ENCODE measurements at regions not wholly inside any gene's neighbourhood (a gene's known extent, or its start where the extent isn't known, plus 50 kb on each side); places are given as distances from the start of the nearest gene placed in this dataset.

DNA sequence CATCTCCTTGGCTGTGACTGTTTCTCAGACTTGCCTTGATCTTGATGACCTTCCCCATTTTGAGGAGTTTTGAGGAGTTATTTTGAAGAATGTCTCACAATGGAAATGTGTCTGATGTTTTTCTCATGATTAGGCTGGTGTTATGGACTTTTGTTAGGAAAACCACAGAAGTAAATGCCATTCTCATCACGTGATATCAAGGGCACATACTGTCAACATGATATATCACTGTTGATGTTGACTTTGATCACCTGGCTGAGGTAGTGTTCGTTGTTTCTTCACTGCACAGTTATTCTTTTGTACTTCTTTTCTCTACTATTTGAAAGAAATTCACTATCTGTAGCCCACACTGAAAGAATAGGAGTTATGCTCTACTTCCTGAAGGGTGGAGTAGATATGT, 194.7 kb upstream of the MPHOSPH6 start:
- Histone ChIP-seq H3K9me3 (ENCODE audit: control insufficient read depth, insufficient read depth, low read depth, low read length) (no peaks in the 10 kb centered on the region), H3K36me3 (ENCODE audit: control insufficient read depth, insufficient read depth, low read length) (no peaks in the 10 kb centered on the region), H3K4me3 (ENCODE audit: low read depth in 2 of 2, low read length in 2 of 2) (no peak overlapping the region), H3K27ac (ENCODE audit: low read length) (no peak overlapping the region), H3K27me3 (ENCODE audit: control insufficient read depth, insufficient read depth, low read length) (no peaks in the 10 kb centered on the region), H3K4me1 (ENCODE audit: control insufficient read depth, insufficient read depth, low read length) (no peaks in the 10 kb centered on the region)
- ATAC-seq, result no peak
- BruUV-seq (replicated peaks), result no TSS peak
- ChIA-PET CTCF (no interaction called here), POLR2A (no interaction called here)
- DNase-seq (ENCODE audit: low read depth, low spot score), result no peak
- intact Hi-C loops (cut with micrococcal nuclease; ENCODE audit: unreplicated experiment) (no loop called here), in situ Hi-C loops (cut with HindIII; ENCODE audit: low pct_unique_long_range_greater_than_20kb, low sequenced_read_pairs) (no loop called here)
- TF ChIP-seq TCF7L2 (IDR thresholded peaks at IDR 0.05; ENCODE audit: low read depth, low read length), result no peak
- no peak for TF ChIP-seq SIN3A (IDR thresholded peaks at IDR 0.05; ENCODE audit: borderline replicate concordance, insufficient read depth, low read depth, low read length)
- TF ChIP-seq, protein P1, sequence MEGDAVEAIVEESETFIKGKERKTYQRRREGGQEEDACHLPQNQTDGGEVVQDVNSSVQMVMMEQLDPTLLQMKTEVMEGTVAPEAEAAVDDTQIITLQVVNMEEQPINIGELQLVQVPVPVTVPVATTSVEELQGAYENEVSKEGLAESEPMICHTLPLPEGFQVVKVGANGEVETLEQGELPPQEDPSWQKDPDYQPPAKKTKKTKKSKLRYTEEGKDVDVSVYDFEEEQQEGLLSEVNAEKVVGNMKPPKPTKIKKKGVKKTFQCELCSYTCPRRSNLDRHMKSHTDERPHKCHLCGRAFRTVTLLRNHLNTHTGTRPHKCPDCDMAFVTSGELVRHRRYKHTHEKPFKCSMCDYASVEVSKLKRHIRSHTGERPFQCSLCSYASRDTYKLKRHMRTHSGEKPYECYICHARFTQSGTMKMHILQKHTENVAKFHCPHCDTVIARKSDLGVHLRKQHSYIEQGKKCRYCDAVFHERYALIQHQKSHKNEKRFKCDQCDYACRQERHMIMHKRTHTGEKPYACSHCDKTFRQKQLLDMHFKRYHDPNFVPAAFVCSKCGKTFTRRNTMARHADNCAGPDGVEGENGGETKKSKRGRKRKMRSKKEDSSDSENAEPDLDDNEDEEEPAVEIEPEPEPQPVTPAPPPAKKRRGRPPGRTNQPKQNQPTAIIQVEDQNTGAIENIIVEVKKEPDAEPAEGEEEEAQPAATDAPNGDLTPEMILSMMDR (IDR thresholded peaks at IDR 0.05), result no peak
- TF ChIP-seq POLR2AphosphoS5 (IDR thresholded peaks at IDR 0.05; ENCODE audit: low read depth, low read length), result no peak
- TF ChIP-seq, protein P2, sequence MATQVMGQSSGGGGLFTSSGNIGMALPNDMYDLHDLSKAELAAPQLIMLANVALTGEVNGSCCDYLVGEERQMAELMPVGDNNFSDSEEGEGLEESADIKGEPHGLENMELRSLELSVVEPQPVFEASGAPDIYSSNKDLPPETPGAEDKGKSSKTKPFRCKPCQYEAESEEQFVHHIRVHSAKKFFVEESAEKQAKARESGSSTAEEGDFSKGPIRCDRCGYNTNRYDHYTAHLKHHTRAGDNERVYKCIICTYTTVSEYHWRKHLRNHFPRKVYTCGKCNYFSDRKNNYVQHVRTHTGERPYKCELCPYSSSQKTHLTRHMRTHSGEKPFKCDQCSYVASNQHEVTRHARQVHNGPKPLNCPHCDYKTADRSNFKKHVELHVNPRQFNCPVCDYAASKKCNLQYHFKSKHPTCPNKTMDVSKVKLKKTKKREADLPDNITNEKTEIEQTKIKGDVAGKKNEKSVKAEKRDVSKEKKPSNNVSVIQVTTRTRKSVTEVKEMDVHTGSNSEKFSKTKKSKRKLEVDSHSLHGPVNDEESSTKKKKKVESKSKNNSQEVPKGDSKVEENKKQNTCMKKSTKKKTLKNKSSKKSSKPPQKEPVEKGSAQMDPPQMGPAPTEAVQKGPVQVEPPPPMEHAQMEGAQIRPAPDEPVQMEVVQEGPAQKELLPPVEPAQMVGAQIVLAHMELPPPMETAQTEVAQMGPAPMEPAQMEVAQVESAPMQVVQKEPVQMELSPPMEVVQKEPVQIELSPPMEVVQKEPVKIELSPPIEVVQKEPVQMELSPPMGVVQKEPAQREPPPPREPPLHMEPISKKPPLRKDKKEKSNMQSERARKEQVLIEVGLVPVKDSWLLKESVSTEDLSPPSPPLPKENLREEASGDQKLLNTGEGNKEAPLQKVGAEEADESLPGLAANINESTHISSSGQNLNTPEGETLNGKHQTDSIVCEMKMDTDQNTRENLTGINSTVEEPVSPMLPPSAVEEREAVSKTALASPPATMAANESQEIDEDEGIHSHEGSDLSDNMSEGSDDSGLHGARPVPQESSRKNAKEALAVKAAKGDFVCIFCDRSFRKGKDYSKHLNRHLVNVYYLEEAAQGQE (IDR thresholded peaks at IDR 0.05; ENCODE audit: insufficient read depth in 1 of 2, low read depth in 2 of 2, low read length in 1 of 2), result no peak

DNA sequence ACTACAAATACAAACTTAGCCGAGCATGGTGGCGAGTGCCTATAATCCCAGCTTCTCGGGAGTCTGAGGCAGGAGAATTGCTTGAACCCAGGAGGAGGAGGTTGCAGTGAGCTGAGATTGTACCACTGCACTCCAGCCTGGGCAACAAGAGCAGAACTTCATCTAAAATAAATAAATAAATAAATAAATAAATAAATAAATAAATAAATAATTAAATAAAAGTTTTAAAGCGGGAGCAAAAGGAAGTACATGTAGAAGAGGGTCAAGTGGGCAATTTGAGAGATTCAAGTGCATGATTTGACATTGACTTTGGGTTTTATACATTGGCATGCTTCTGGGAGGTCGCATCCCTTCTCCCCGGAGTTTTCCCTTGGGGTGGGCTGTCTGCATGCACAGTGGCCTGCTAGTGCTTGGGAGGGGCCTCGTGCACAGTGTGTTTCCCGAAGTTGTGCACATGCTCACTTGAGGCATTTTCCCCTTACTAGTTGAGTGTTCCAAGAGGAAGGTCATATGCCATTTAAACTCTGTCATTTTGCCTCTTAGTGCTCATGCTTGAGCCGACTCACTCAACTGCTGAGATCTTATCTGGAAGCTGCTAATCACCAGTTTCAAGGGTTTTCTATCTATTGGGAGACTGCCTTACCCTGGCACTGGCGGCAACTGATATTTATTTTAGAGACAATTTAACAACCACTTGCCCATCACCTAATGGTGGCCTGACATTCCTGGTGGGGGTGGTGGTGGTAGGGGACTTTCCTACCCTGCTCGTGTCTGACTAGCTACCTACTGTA, 193.2 kb upstream of the MPHOSPH6 start:
- intact Hi-C loops (cut with micrococcal nuclease; ENCODE audit: unreplicated experiment), result no loop called here
- ATAC-seq, result no peak
- Histone ChIP-seq H3K27ac (ENCODE audit: low read length) (no peak overlapping the region), H3K9me3 (ENCODE audit: control insufficient read depth, insufficient read depth, low read depth, low read length) (no peaks in the 10 kb centered on the region), H3K27me3 (ENCODE audit: control insufficient read depth, insufficient read depth, low read length) (no peaks in the 10 kb centered on the region; the same call in 1 of the 2 replicates), H3K36me3 (ENCODE audit: control insufficient read depth, insufficient read depth, low read length) (no peaks in the 10 kb centered on the region), H3K4me3 (ENCODE audit: low read depth in 2 of 2, low read length in 2 of 2) (no peak overlapping the region), H3K4me1 (ENCODE audit: control insufficient read depth, insufficient read depth, low read length) (no peaks in the 10 kb centered on the region)
- in situ Hi-C loops (cut with HindIII; ENCODE audit: low pct_unique_long_range_greater_than_20kb, low sequenced_read_pairs), result no loop called here
- no peak for DNase-seq (ENCODE audit: low read depth, low spot score)
- ChIA-PET CTCF (no interaction called here), POLR2A (no interaction called here)
- BruUV-seq (replicated peaks), result no TSS peak
- TF ChIP-seq POLR2AphosphoS5 (IDR thresholded peaks at IDR 0.05; ENCODE audit: low read depth, low read length), result no peak
- TF ChIP-seq SIN3A (IDR thresholded peaks at IDR 0.05; ENCODE audit: borderline replicate concordance, insufficient read depth, low read depth, low read length), result no peak
- TF ChIP-seq, protein P2 (IDR thresholded peaks at IDR 0.05; ENCODE audit: insufficient read depth in 1 of 2, low read depth in 2 of 2, low read length in 1 of 2), result no peak
- TF ChIP-seq TCF7L2 (IDR thresholded peaks at IDR 0.05; ENCODE audit: low read depth, low read length), result no peak
- TF ChIP-seq, protein P1 (IDR thresholded peaks at IDR 0.05), result no peak
